MCF 10A (cell line): ENCODE measurements at regions not wholly inside any gene's neighbourhood (a gene's known extent, or its start where the extent isn't known, plus 50 kb on each side); places are given as distances from the start of the nearest gene placed in this dataset.

Experiments used
- BruUV-seq: library from RNA; stranded (reverse); fragments of 400-500 nt; replicated peaks from 2 replicates; lab custom pipeline; 2021; lab: Mats Ljungman, UMichigan
- CTCF ChIA-PET: fragments of 300-600 bp; sonication (Branson Sonifier 250); formaldehyde crosslinking; extraction: SDS; loops from one replicate; lab custom pipeline; 2021; ENCODE audit warnings: antibody characterized with exemption, inconsistent platforms; lab: Yijun Ruan, JAX
- POLR2A ChIA-PET: fragments of 300-600, 350-650 bp; sonication (Branson Sonifier 250); formaldehyde crosslinking; extraction: SDS; loops from one replicate; lab custom pipeline; 2020; ENCODE audit warnings: antibody characterized with exemption, inconsistent platforms; lab: Yijun Ruan, JAX
- DNase-seq: peaks from one replicate; pipeline ENCODE4 v3.0.0-alpha.2; 2018; ENCODE audit not compliant: unreplicated experiment
- H3K27ac Mint-ChIP-seq: one replicate; pipeline ENCODE4 v1.8.0; 2022; ENCODE audit warnings: mild to moderate bottlenecking, low read depth, mixed read lengths; ENCODE audit not compliant: unreplicated experiment
- H3K27me3 Mint-ChIP-seq: one replicate; pipeline ENCODE4 v1.8.0; 2022; ENCODE audit warnings: mixed read lengths; ENCODE audit not compliant: insufficient read depth, unreplicated experiment
- H3K36me3 Mint-ChIP-seq: one replicate; pipeline ENCODE4 v1.8.0; 2022; ENCODE audit warnings: mild to moderate bottlenecking, moderate library complexity, mixed read lengths; ENCODE audit not compliant: insufficient read depth, unreplicated experiment
- H3K4me1 Mint-ChIP-seq: one replicate; pipeline ENCODE4 v1.8.0; 2022; ENCODE audit warnings: mixed read lengths; ENCODE audit not compliant: insufficient read depth, unreplicated experiment
- H3K4me3 Mint-ChIP-seq: one replicate; pipeline ENCODE4 v1.8.0; 2022; ENCODE audit warnings: mild to moderate bottlenecking, moderate library complexity, mixed read lengths; ENCODE audit not compliant: unreplicated experiment
- H3K9me3 Mint-ChIP-seq: one replicate; pipeline ENCODE4 v1.8.0; 2022; ENCODE audit warnings: mixed read lengths; ENCODE audit not compliant: unreplicated experiment
- CTCF ChIP-seq: fragments of 200-600 bp; IDR thresholded peaks from one replicate; pipeline ENCODE4 v1.8.0; 2022; ENCODE audit warnings: antibody characterized with exemption, mild to moderate bottlenecking; ENCODE audit not compliant: unreplicated experiment
- intact Hi-C: fragments of 100-400 bp; cut with micrococcal nuclease; formaldehyde crosslinking; loops from 2 replicates; pipeline ENCODE4 v1.14.1; 2022

- CTCF ChIA-PET, result interaction anchor here (0.5 to 4.5 kb wide), 5 partner anchors 13 to 473 kb away, joined by 3 to 21 read pairs (median 3); no protein-coding TSS in a partner anchor
Measured at GRCh38 chr5:38795986-38796741, 49.6 kb upstream of the OSMR start.

More at GRCh38 chr5:38795986-38796741, 49.6 kb upstream of the OSMR start:
- H3K9me3 Mint-ChIP-seq, result no peaks in the 10 kb centered on the region
- H3K27me3 Mint-ChIP-seq, result no peaks in the 10 kb centered on the region
- no peak for DNase-seq
- H3K4me1 Mint-ChIP-seq, result no peaks in the 10 kb centered on the region
- H3K4me3 Mint-ChIP-seq, result no peak overlapping the region
- POLR2A ChIA-PET, result no interaction called here
- intact Hi-C loops, result no loop called here
- BruUV-seq, result no TSS peak
- H3K27ac Mint-ChIP-seq, result no peak overlapping the region
- no peak for TF ChIP-seq CTCF
- no peaks in the 10 kb centered on the region for H3K36me3 Mint-ChIP-seq
